Endothelial cell of umbilical vein (primary cell): ENCODE measurements at regions not wholly inside any gene's neighbourhood (a gene's known extent, or its start where the extent isn't known, plus 50 kb on each side); places are given as distances from the start of the nearest gene placed in this dataset.

Experiments
- BruUV-seq: library from RNA; stranded (reverse); fragments of 400-500 nt; replicated peaks from 2 replicates; lab custom pipeline; 2021; lab: Mats Ljungman, UMichigan
- CTCF ChIA-PET: fragments of 300-600, 350-600 bp; sonication (Branson Sonifier 250); formaldehyde crosslinking; loops from one replicate; lab custom pipeline; 2021; ENCODE audit warnings: antibody characterized with exemption, inconsistent platforms; lab: Charles Lee
- POLR2A ChIA-PET: fragments of 300-600, 350-600 bp; sonication (Branson Sonifier 250); formaldehyde crosslinking; loops from one replicate; lab custom pipeline; 2021; ENCODE audit warnings: antibody characterized with exemption, inconsistent platforms; lab: Charles Lee
- DNase-seq: peaks from one replicate; pipeline ENCODE4 v3.0.0-alpha.2; 2011; ENCODE audit warnings: low read depth, low spot score
- FAIRE-seq: peaks from 2 replicates; lab custom pipeline; 2011; peaks lifted over from hg19 to GRCh38; lab: Jason Lieb, UNC
- H2AFZ ChIP-seq: 2 replicates; pipeline ENCODE4 v1.6.0; 2012; ENCODE audit warnings: low read depth, low read length, control low read depth, inconsistent platforms
- H3K27ac ChIP-seq: 2 replicates; pipeline ENCODE4 v1.5.1; 2011; ENCODE audit warnings: low read depth, mild to moderate bottlenecking, control low read depth, low read length, moderate library complexity; ENCODE audit not compliant: insufficient read depth
- H3K27me3 ChIP-seq, 2 experiments: 2 replicates each; pipeline versions ENCODE4 v1.6.0 to v1.6.1; 2011; ENCODE audit warnings: low read length in 2 of 2, mixed read lengths in 1 of 2; ENCODE audit not compliant: control insufficient read depth in 2 of 2, insufficient read depth in 2 of 2
- H3K36me3 ChIP-seq, 2 experiments: 2 replicates in 1 of 2; 3 replicates in 1 of 2; pipeline ENCODE4 v1.5.1; 2011; ENCODE audit warnings: low read length in 2 of 2, mild to moderate bottlenecking in 1 of 2, moderate library complexity in 1 of 2; ENCODE audit not compliant: control insufficient read depth in 2 of 2, insufficient read depth in 2 of 2; ENCODE audit errors: extremely low read depth in 1 of 2
- H3K4me1 ChIP-seq: 3 replicates; pipeline ENCODE4 v1.5.1; 2011; ENCODE audit warnings: mild to moderate bottlenecking, low read length; ENCODE audit not compliant: control insufficient read depth, insufficient read depth; ENCODE audit errors: extremely low read depth
- H3K4me2 ChIP-seq: 2 replicates; pipeline ENCODE4 v1.6.1; 2011; ENCODE audit warnings: low read length, control low read depth, mixed read lengths; ENCODE audit not compliant: insufficient read depth
- H3K4me3 ChIP-seq, 3 experiments: fragments of 200-600 bp in 1 of 3; sonication (generic), shearing (Covaris generic) in 1 of 3; replicated peaks in 1 of 3; 2 replicates each; pipeline ENCODE4 v1.5.1; 2011 to 2016; ENCODE audit warnings: control low read depth in 3 of 3, low read length in 3 of 3, mild to moderate bottlenecking in 2 of 3, inconsistent platforms in 1 of 3, low read depth in 1 of 3, moderate library complexity in 1 of 3; ENCODE audit not compliant: insufficient read depth in 1 of 3
- H3K79me2 ChIP-seq: 2 replicates; pipeline ENCODE4 v1.6.0; 2012; ENCODE audit warnings: low read length, inconsistent platforms; ENCODE audit not compliant: control insufficient read depth, insufficient read depth
- H3K9ac ChIP-seq: replicated peaks from 2 replicates; pipeline ENCODE3; 2011; ENCODE audit warnings: low read length, control low read depth; ENCODE audit not compliant: insufficient read depth; ENCODE audit errors: extremely low read depth
- H3K9me1 ChIP-seq: replicated peaks from 3 replicates; pipeline ENCODE4 v1.6.0; 2011; ENCODE audit warnings: mild to moderate bottlenecking, low read length; ENCODE audit not compliant: control insufficient read depth, insufficient read depth; ENCODE audit errors: extremely low read depth
- H3K9me3 ChIP-seq: replicated peaks from 2 replicates; pipeline ENCODE4 v1.5.1; 2012; ENCODE audit warnings: low read length, inconsistent platforms; ENCODE audit not compliant: control insufficient read depth, insufficient read depth
- H4K20me1 ChIP-seq: replicated peaks from 2 replicates; pipeline ENCODE3; 2011; ENCODE audit warnings: mild to moderate bottlenecking, low read length; ENCODE audit not compliant: control insufficient read depth, insufficient read depth; ENCODE audit errors: extremely low read depth
- EZH2 ChIP-seq: IDR thresholded peaks from 2 replicates; pipeline ENCODE4 v1.6.1; 2012; ENCODE audit warnings: borderline replicate concordance, low read depth, mild to moderate bottlenecking, moderate library complexity, low read length, inconsistent platforms; ENCODE audit not compliant: severe bottlenecking
- FOS ChIP-seq: IDR thresholded peaks from 2 replicates; pipeline ENCODE4 v1.6.1; 2011; ENCODE audit warnings: mild to moderate bottlenecking, low read length, moderate library complexity, borderline replicate concordance; ENCODE audit not compliant: insufficient read depth
- GATA2 ChIP-seq: IDR thresholded peaks from 2 replicates; pipeline ENCODE4 v1.7.0; 2011; ENCODE audit warnings: low read depth, mild to moderate bottlenecking, moderate library complexity, mixed read lengths, low read length; ENCODE audit not compliant: insufficient read length, insufficient read depth
- JUN ChIP-seq: IDR thresholded peaks from 2 replicates; pipeline ENCODE4 v1.6.1; 2011; ENCODE audit warnings: borderline replicate concordance, low read depth; ENCODE audit not compliant: insufficient read length, insufficient read depth
- MYC ChIP-seq: IDR thresholded peaks from one replicate; pipeline ENCODE4 v1.6.1; 2011; ENCODE audit warnings: mild to moderate bottlenecking, low read depth, low read length
- POLR2A ChIP-seq: IDR thresholded peaks from 2 replicates; pipeline ENCODE4 v1.6.1; 2012; ENCODE audit warnings: low read depth, mild to moderate bottlenecking, control low read depth, low read length
- POLR2AphosphoS5 ChIP-seq: IDR thresholded peaks from 2 replicates; pipeline ENCODE4 v1.6.1; 2012; ENCODE audit warnings: low read depth, mild to moderate bottlenecking, control low read depth, low read length, moderate library complexity; ENCODE audit not compliant: insufficient read depth
- dilution Hi-C: fragments of 300-500 bp; cut with MboI; formaldehyde crosslinking; loops from one replicate; pipeline ENCODE4 v1.15.0; 2019; ENCODE audit warnings: low sequenced_read_pairs; ENCODE audit not compliant: extremely low pct_ligation_motif_present
- intact Hi-C: fragments of 100-400 bp; cut with micrococcal nuclease; formaldehyde crosslinking; loops from one replicate; pipeline ENCODE4 v1.10.0; 2022
- TF ChIP-seq, protein P1 (sequence below): IDR thresholded peaks from 2 replicates; pipeline ENCODE4 v1.6.1; 2011; ENCODE audit not compliant: insufficient read depth, insufficient read length
- TF ChIP-seq, protein P2 (sequence below), 2 donors: IDR thresholded peaks; 1 replicate in 1 of 2; 2 replicates in 1 of 2; pipeline ENCODE4 v1.5.1; 2011; ENCODE audit warnings: low read length in 2 of 2, mild to moderate bottlenecking in 2 of 2, moderate library complexity in 2 of 2, control low read depth in 1 of 2, inconsistent platforms in 1 of 2, low read depth in 1 of 2; ENCODE audit not compliant: insufficient read depth in 1 of 2; ENCODE audit errors: extremely low read depth in 1 of 2

DNA sequence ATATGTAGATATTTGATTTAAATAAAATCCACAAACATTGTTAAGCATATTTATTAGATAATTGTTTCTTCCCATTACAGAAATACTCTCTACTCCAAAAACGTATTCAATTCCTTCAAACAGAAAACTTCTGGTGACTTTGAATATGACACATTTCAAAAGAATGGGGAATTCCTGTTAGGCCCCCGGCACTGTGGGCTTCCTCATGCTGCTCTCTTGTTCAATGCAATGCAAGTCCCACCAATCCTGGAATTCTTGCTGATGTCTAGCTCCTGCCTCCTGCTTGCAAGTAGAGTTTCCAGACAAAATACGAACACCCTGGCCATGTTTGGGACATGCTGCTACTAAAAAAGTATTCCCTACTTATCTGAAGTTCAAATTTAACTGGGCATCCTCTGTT lies 544.1 kb downstream of the QKI start:
- dilution Hi-C loops: no loop called here
- POLR2A ChIA-PET: no interaction called here
- Histone ChIP-seq H3K27me3 (peaks cover 0 to 3% of the 10 kb centered on the region in 2 experiments), H3K79me2 (no peaks in the 10 kb centered on the region), H3K9ac (no peak overlapping the region), H2AFZ (no peak overlapping the region), H3K4me2 (no peak overlapping the region), H3K9me1 (no peaks in the 10 kb centered on the region), H3K36me3 (no peaks in the 10 kb centered on the region), H3K9me3 (no peaks in the 10 kb centered on the region), H3K4me3 (no peak overlapping the region), H3K4me1 (peaks cover 4% of the 10 kb centered on the region), H4K20me1 (no peaks in the 10 kb centered on the region), H3K27ac (no peak overlapping the region)
- intact Hi-C loops: loop anchor here (5.0 kb wide), 1 partner anchor 1051 kb away; no protein-coding TSS in a partner anchor
- DNase-seq (no peak), FAIRE-seq (no peak)
- CTCF ChIA-PET: interaction anchor here (1.4 kb wide), 1 partner anchor 151 kb away, joined by 5 read pairs; no protein-coding TSS in a partner anchor
- no TSS peak for BruUV-seq
- no peak for TF ChIP-seq POLR2AphosphoS5
- no peak for TF ChIP-seq MYC
- no peak for TF ChIP-seq GATA2
- TF ChIP-seq JUN: no peak
- TF ChIP-seq EZH2: no peak
- TF ChIP-seq, protein P1, sequence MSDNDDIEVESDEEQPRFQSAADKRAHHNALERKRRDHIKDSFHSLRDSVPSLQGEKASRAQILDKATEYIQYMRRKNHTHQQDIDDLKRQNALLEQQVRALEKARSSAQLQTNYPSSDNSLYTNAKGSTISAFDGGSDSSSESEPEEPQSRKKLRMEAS: no peak
- TF ChIP-seq, protein P2, sequence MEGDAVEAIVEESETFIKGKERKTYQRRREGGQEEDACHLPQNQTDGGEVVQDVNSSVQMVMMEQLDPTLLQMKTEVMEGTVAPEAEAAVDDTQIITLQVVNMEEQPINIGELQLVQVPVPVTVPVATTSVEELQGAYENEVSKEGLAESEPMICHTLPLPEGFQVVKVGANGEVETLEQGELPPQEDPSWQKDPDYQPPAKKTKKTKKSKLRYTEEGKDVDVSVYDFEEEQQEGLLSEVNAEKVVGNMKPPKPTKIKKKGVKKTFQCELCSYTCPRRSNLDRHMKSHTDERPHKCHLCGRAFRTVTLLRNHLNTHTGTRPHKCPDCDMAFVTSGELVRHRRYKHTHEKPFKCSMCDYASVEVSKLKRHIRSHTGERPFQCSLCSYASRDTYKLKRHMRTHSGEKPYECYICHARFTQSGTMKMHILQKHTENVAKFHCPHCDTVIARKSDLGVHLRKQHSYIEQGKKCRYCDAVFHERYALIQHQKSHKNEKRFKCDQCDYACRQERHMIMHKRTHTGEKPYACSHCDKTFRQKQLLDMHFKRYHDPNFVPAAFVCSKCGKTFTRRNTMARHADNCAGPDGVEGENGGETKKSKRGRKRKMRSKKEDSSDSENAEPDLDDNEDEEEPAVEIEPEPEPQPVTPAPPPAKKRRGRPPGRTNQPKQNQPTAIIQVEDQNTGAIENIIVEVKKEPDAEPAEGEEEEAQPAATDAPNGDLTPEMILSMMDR (IDR thresholded peaks at IDR 0.05; ENCODE audit: extremely low read depth in 1 of 2, insufficient read depth in 1 of 2, low read depth in 1 of 2, low read length in 2 of 2): no peak
- no peak for TF ChIP-seq POLR2A
- no peak for TF ChIP-seq FOS
